Smooth muscle cell (in vitro differentiated cells): ENCODE measurements at regions not wholly inside any gene's neighbourhood (a gene's known extent, or its start where the extent isn't known, plus 50 kb on each side); places are given as distances from the start of the nearest gene placed in this dataset.
A peak's percentile ranks its signal among the peaks of the same experiment; 100 is the strongest.

Experiments
- DNase-seq: peaks from one replicate; lab custom pipeline; 2025; ENCODE audit not compliant: unreplicated experiment; lab: John Stamatoyannopoulos, UW
- H2AFZ ChIP-seq: fragments of 200-600 bp; sonication (generic); 2 replicates; pipeline ENCODE4 v1.6.0; 2016; ENCODE audit warnings: antibody characterized with exemption, low read depth, mild to moderate bottlenecking
- H3F3A ChIP-seq: fragments of 200-600 bp; sonication (generic); 2 replicates; pipeline ENCODE4 v1.6.0; 2017; ENCODE audit warnings: antibody characterized with exemption, low read depth
- H3K27ac ChIP-seq: fragments of 200-600 bp; sonication (generic); 2 replicates; pipeline ENCODE4 v1.5.1; 2016; ENCODE audit warnings: low read depth, mild to moderate bottlenecking
- H3K27me3 ChIP-seq: fragments of 200-600 bp; sonication (generic); 2 replicates; pipeline ENCODE4 v1.6.1; 2016; ENCODE audit warnings: low read depth, mild to moderate bottlenecking
- H3K36me3 ChIP-seq: fragments of 200-600 bp; sonication (generic); 2 replicates; pipeline ENCODE4 v1.5.1; 2016; ENCODE audit warnings: low read depth
- H3K4me1 ChIP-seq: fragments of 200-600 bp; sonication (generic); 2 replicates; pipeline ENCODE4 v1.5.1; 2016; ENCODE audit warnings: low read depth
- H3K4me2 ChIP-seq: fragments of 200-600 bp; sonication (generic); 2 replicates; pipeline ENCODE4 v1.6.0; 2016; ENCODE audit warnings: mild to moderate bottlenecking
- H3K4me3 ChIP-seq: fragments of 200-600 bp; sonication (generic); 2 replicates; pipeline ENCODE4 v1.5.1; 2016; ENCODE audit warnings: mild to moderate bottlenecking
- H3K79me2 ChIP-seq: fragments of 200-600 bp; sonication (generic); 2 replicates; pipeline ENCODE4 v1.6.0; 2016; ENCODE audit warnings: low read depth, mild to moderate bottlenecking
- H3K9ac ChIP-seq: fragments of 200-600 bp; sonication (generic); 2 replicates; pipeline ENCODE4 v1.6.0; 2016; ENCODE audit warnings: low read depth
- H3K9me3 ChIP-seq: fragments of 200-600 bp; sonication (generic); replicated peaks from 2 replicates; pipeline ENCODE4 v1.5.1; 2016; ENCODE audit warnings: low read depth
- H4K20me1 ChIP-seq: fragments of 200-600 bp; sonication (generic); 2 replicates; pipeline ENCODE4 v1.6.0; 2016; ENCODE audit warnings: low read depth
- CTCF ChIP-seq: fragments of 200-600 bp; sonication (generic); IDR thresholded peaks from 2 replicates; pipeline ENCODE4 v1.5.1; 2017; ENCODE audit warnings: borderline replicate concordance, mild to moderate bottlenecking, antibody characterized with exemption; ENCODE audit not compliant: insufficient read depth, poor library complexity, severe bottlenecking
- WGBS: methylation state at CpG from one replicate; pipeline ENCODE4 v1.1.7; 2016; ENCODE audit warnings: low lambda C conversion rate; 5-methylcytosine and 5-hydroxymethylcytosine counted together

DNA sequence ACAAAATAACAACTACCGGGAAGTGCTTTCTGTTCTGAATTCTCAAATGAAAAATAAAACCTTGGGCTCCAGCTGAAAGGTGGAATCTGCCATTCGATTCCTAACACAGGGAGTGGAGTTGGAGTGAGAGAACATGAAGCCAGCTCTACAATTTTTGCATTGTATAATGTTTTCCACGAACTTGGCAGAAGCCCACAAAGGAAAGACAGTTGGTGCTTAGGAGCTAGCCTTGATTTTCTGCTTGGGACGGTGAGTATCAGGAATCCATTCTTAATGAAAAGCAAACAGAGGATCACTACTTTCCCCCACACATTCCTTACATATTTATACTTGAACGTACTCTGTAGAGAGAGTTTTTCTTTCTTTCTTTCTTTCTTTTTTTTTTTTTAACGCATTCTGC lies 74.2 kb upstream of the FBXL7 start:
- no peaks in the 10 kb centered on the region for H3K79me2 ChIP-seq
- no peaks in the 10 kb centered on the region for H4K20me1 ChIP-seq
- H3K9ac ChIP-seq: no peak overlapping the region
- no peaks in the 10 kb centered on the region for H3K4me1 ChIP-seq
- peak overlapping the region; percentile 60 for H3K4me2 ChIP-seq
- no peaks in the 10 kb centered on the region for H3K9me3 ChIP-seq
- H3K4me3 ChIP-seq: peak overlapping the region; percentile 14
- no peak overlapping the region for H3K27ac ChIP-seq
- no peak for DNase-seq
- peaks cover 6% of the 10 kb centered on the region for H3K27me3 ChIP-seq
- 38% methylated on average over 6 of the region's 6 CpGs for WGBS
- H3K36me3 ChIP-seq: no peaks in the 10 kb centered on the region
- no peak for TF ChIP-seq CTCF
- peak overlapping the region; percentile 63 for H2AFZ ChIP-seq
- H3F3A ChIP-seq: no peaks in the 10 kb centered on the region

DNA sequence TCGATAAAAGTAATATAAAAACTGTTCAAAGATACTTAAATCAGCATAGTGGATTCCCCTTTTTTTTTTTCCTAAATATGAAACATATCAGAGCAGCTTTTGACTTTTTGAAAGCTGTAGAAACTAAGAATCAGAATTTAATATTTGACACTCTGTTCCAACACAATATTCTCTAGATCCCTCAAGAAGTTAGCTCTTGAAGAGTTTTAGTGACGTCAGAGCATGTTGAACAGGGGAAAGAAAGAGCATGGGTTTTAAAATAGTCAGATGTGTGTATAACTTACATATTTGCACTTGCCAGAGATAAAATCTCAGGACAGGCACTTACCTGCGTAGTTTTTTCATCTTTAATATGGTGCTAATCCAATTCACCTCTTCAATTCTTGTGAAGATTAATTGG lies 75.2 kb upstream of the FBXL7 start:
- 87% methylated on average over 3 of the region's 3 CpGs for WGBS
- H3K4me1 ChIP-seq: no peaks in the 10 kb centered on the region
- no peak overlapping the region for H3K4me3 ChIP-seq
- H4K20me1 ChIP-seq: no peaks in the 10 kb centered on the region
- H3K27me3 ChIP-seq: peaks cover 6% of the 10 kb centered on the region
- no peak overlapping the region for H2AFZ ChIP-seq
- DNase-seq: no peak
- H3K9ac ChIP-seq: no peak overlapping the region
- no peaks in the 10 kb centered on the region for H3K79me2 ChIP-seq
- H3K4me2 ChIP-seq: no peak overlapping the region
- H3K9me3 ChIP-seq: no peaks in the 10 kb centered on the region
- H3K27ac ChIP-seq: no peak overlapping the region
- no peak for TF ChIP-seq CTCF
- no peaks in the 10 kb centered on the region for H3F3A ChIP-seq
- no peaks in the 10 kb centered on the region for H3K36me3 ChIP-seq

DNA sequence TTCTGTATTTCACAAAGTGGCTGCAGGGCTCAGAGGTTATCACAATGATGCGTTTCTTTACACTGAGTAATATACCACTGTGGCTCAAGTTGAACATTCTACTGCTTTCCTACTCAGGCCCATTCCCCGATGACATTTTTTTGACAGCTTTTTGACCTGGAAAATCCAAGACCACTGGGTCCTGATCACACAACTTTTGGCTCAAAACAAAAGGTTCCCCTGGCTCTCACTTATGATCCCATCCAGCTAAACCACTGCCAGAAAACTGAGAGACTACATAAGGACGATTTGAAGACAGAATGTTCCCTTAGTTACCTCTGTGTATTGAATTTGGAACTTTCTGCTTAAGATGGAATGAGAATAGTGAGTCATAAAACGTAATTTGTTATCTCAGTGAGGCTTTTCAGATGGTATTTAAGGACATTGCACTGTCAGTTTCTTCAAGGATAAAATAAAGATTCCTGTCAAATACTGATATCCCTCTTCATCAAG lies 78.0 kb upstream of the FBXL7 start:
- H3K27ac ChIP-seq: no peak overlapping the region
- no peaks in the 10 kb centered on the region for H4K20me1 ChIP-seq
- no peak overlapping the region for H3K4me2 ChIP-seq
- no peaks in the 10 kb centered on the region for H3K36me3 ChIP-seq
- no peak for TF ChIP-seq CTCF
- DNase-seq: no peak
- H3K9ac ChIP-seq: no peak overlapping the region
- H3K9me3 ChIP-seq: no peaks in the 10 kb centered on the region
- no peak overlapping the region for H2AFZ ChIP-seq
- no peaks in the 10 kb centered on the region for H3K79me2 ChIP-seq
- H3K27me3 ChIP-seq: peaks cover 3% of the 10 kb centered on the region
- WGBS: 68% methylated on average over 4 of the region's 4 CpGs
- no peaks in the 10 kb centered on the region for H3F3A ChIP-seq
- no peaks in the 10 kb centered on the region for H3K4me1 ChIP-seq
- H3K4me3 ChIP-seq: no peak overlapping the region

DNA sequence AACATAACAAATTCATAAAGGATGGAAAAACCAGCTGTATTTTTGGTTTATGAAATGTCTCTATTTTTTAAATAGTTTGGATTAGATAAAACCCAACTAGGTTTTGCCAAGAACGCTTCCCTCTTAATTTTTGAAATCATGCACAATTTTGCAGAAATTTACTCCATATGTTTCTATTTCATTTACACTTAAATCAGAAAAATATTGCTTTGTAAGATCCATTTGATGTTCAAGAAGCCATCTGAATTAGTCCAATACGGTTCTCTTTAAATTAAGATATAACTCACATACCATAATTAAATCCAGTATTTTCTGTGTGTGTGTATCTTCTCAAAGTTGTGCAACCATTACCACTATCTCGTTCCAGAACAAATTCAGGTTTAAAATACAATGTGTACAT lies 78.6 kb upstream of the FBXL7 start:
- no peaks in the 10 kb centered on the region for H3K27me3 ChIP-seq
- 96% methylated on average over 3 of the region's 3 CpGs for WGBS

More for the DNA sequence above, 78.6 kb upstream of the FBXL7 start:
- Histone ChIP-seq H3K79me2 (no peaks in the 10 kb centered on the region), H4K20me1 (no peaks in the 10 kb centered on the region), H3F3A (no peaks in the 10 kb centered on the region), H3K4me1 (no peaks in the 10 kb centered on the region), H3K9ac (no peak overlapping the region), H3K36me3 (no peaks in the 10 kb centered on the region), H3K4me3 (no peak overlapping the region), H2AFZ (no peak overlapping the region), H3K4me2 (no peak overlapping the region), H3K9me3 (no peaks in the 10 kb centered on the region), H3K27ac (no peak overlapping the region)
- no peak for TF ChIP-seq CTCF
- no peak for DNase-seq
